Skin of body (tissue), 1 donor: ENCODE measurements at regions not wholly inside any gene's neighbourhood (a gene's known extent, or its start where the extent isn't known, plus 50 kb on each side); places are given as distances from the start of the nearest gene placed in this dataset.
A peak's percentile ranks its signal among the peaks of the same experiment; 100 is the strongest.

Experiments used
- DNase-seq: peaks from one replicate; lab custom pipeline; 2025; lab: John Stamatoyannopoulos, UW

GRCh38 chr5:97839341-97840086 lies 656.5 kb upstream of the RIOK2 start:
- DNase-seq: peak; percentile 54

GRCh38 chr5:97840643-97841042 lies 657.6 kb upstream of the RIOK2 start:
- DNase-seq: no peak

- no peak for DNase-seq
These were observed 659.6 kb upstream of the RIOK2 start for GRCh38 chr5:97842687-97843086.

- DNase-seq: no peak
These were observed 661.8 kb upstream of the RIOK2 start for GRCh38 chr5:97844797-97845196.

GRCh38 chr5:97846643-97847042 lies 663.6 kb upstream of the RIOK2 start:
- no peak for DNase-seq

GRCh38 chr5:97847920-97848631 lies 665.0 kb upstream of the RIOK2 start:
- DNase-seq: no peak

- no peak for DNase-seq
These were observed 668.0 kb upstream of the RIOK2 start for GRCh38 chr5:97851036-97851435.

- DNase-seq: no peak
These were observed 672.1 kb upstream of the RIOK2 start for GRCh38 chr5:97854871-97855762.

- DNase-seq: no peak
These were observed 691.4 kb upstream of the RIOK2 start for GRCh38 chr5:97874491-97874890.

- no peak for DNase-seq
These were observed 693.2 kb upstream of the RIOK2 start for GRCh38 chr5:97876272-97876671.

- no peak for DNase-seq
These were observed 694.5 kb upstream of the RIOK2 start for GRCh38 chr5:97877588-97877987.

GRCh38 chr5:97888439-97888838 lies 705.4 kb upstream of the RIOK2 start:
- DNase-seq: no peak

GRCh38 chr5:97891971-97892370 lies 708.9 kb upstream of the RIOK2 start:
- no peak for DNase-seq

- DNase-seq: no peak
These were observed 720.7 kb upstream of the RIOK2 start for GRCh38 chr5:97903742-97904141.

GRCh38 chr5:97906135-97906534 lies 723.1 kb upstream of the RIOK2 start:
- DNase-seq: no peak

- DNase-seq: no peak
These were observed 724.8 kb upstream of the RIOK2 start for GRCh38 chr5:97907646-97908400.

- DNase-seq: no peak
These were observed 726.5 kb upstream of the RIOK2 start for GRCh38 chr5:97909541-97909940.

GRCh38 chr5:97914483-97914882 lies 731.4 kb upstream of the RIOK2 start:
- no peak for DNase-seq

- DNase-seq: no peak
These were observed 732.1 kb upstream of the RIOK2 start for GRCh38 chr5:97915106-97915505.

GRCh38 chr5:97918057-97918456 lies 735.0 kb upstream of the RIOK2 start:
- no peak for DNase-seq

- peak; percentile 74 for DNase-seq
These were observed 735.6 kb upstream of the RIOK2 start for GRCh38 chr5:97918620-97919019.
